IPS DF 4.7 (cell line): ENCODE measurements at regions not wholly inside any gene's neighbourhood (a gene's known extent, or its start where the extent isn't known, plus 50 kb on each side); places are given as distances from the start of the nearest gene placed in this dataset.

Source experiments
- DNase-seq: peaks from one replicate; pipeline ENCODE4 v3.0.0-alpha.2; 2013; ENCODE audit warnings: low spot score; ENCODE audit errors: extremely low read depth

DNA sequence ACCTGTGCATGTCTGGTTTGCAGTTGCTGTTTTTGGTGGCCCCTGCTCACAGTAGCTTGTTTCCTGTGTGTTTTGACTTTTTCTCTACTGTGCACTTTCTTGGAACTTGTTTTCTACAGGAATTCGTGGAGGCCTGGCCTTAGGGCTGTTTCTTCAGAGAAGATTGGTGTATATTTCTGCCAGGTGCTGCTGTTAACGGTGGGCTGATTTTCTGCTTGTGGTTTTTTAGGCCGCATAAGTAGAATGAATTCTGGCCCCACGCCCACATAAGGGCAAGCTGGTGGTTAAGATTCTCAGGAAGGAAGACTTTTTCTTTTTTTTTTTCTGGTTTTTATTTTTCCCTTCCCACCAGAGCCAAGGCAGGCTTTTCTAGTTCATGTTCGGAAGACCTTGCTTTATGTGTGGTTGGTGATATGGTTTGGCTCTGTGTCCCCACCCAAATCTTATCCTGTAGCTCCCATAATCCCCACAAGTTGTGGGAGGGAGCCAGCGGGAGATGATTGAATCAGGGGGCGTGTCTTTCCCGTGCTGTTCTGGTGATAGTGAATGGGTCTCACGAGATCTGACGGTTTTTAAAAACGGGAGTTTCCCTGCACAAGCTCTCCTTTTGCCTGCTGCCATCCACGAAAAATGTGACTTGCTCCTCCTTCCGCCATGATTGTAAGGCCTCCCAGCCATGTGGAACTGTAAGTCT, 71.5 kb upstream of the DISP3 start:
- no peak for DNase-seq

- no peak for DNase-seq
These were observed 66.8 kb upstream of the DISP3 start for GRCh38 chr1:11412141-11412540.

GRCh38 chr1:11413986-11414391, 65.0 kb upstream of the DISP3 start:
- DNase-seq: no peak

- no peak for DNase-seq
These were observed 63.9 kb upstream of the DISP3 start for GRCh38 chr1:11414926-11415538.

- no peak for DNase-seq
These were observed 61.8 kb upstream of the DISP3 start for GRCh38 chr1:11417162-11417561.

GRCh38 chr1:11418056-11418455, 60.9 kb upstream of the DISP3 start:
- DNase-seq: no peak

GRCh38 chr1:11421443-11421842, 57.5 kb upstream of the DISP3 start:
- no peak for DNase-seq

DNA sequence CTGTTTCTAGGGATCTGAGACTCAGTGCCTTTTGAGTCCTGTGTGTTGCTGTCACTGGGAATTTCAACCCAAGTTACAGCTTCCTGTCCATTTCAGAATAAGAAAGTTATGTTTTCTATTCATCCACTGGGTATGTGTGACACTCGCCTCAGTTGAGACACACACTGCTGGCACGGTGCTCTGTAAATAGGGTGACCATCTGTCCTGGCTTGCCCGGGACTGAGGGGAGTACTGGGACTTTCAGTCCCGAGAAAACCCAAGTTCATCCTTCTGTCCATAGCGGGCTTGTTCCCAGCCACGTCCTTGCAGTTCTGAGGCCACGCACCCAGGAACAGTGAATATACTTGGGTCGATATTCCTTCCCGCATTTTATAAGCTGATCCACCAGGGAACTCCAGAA, 56.3 kb upstream of the DISP3 start:
- no peak for DNase-seq

GRCh38 chr1:11426617-11427016, 52.3 kb upstream of the DISP3 start:
- DNase-seq: no peak

DNA sequence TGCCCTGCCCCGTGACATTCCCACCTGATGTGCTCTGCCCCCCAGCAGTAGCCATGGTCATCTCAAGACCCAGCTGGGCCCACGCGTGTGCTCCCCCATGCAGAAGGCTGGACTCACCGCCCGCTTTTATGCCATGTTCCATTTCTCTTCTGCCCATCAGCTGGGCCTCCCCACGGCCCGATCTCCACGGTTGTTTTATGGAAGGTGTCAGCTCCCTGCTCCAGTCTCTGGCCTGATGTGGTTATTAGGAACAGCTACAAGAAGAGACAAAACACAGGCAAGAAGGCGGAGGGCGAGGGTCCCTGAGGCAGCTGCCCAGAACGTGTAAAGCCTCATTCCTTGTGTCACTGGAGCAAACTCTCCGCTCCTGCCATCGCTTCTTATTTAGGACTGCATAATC, 50.2 kb upstream of the DISP3 start:
- DNase-seq: no peak
